ENCODE measurements at regions not wholly inside any gene's neighbourhood (a gene's known extent, or its start where the extent isn't known, plus 50 kb on each side); places are given as distances from the start of the nearest gene placed in this dataset.

- in situ Hi-C loops (cut with MboI) = no loop called here
- CTCF ChIA-PET = no interaction called here
- 51% methylated on average over 3 of the region's 3 CpGs for WGBS (ENCODE audit: insufficient coverage, insufficient replicate concordance, low lambda C conversion rate, missing lambda C conversion rate)
Observed at GRCh38 chr2:60292242-60292641, 261.2 kb downstream of the BCL11A start.

GRCh38 chr2:60290509-60290908 lies 262.9 kb downstream of the BCL11A start:
- 0% methylated on average over 2 of the region's 2 CpGs for WGBS (ENCODE audit: insufficient coverage, insufficient replicate concordance, low lambda C conversion rate, missing lambda C conversion rate)
- DNase-seq (ENCODE audit: low read depth, low spot score) (no peak), ATAC-seq (no peak), FAIRE-seq (no peak)
- H3K4me2 ChIP-seq (ENCODE audit: control insufficient read depth, insufficient read depth) = no peak overlapping the region
- no peak overlapping the region for H3K4me3 ChIP-seq
- H2AFZ ChIP-seq (ENCODE audit: control insufficient read depth, low read depth, low read length) = no peak overlapping the region
- ChIA-PET POLR2A (no interaction called here), CTCF (no interaction called here), SMC1A (ENCODE audit: uncharacterized antibody, unreplicated experiment) (no interaction called here), RAD21 (ENCODE audit: unreplicated experiment) (no interaction called here)
- no peak overlapping the region for H3K9ac ChIP-seq (ENCODE audit: control insufficient read depth, insufficient read depth, low read length)
- H3K9me3 ChIP-seq (replicated peaks; ENCODE audit: control insufficient read depth, insufficient read depth, low read length) = no peaks in the 10 kb centered on the region; the same call in 2 of the 3 replicates
- in situ Hi-C loops (cut with MboI) = no loop called here
- no TSS peak for BruUV-seq (replicated peaks)
- H3K4me1 ChIP-seq (ENCODE audit: control insufficient read depth, insufficient read depth, low read length) = peaks cover 4% of the 10 kb centered on the region; the same call in 1 of the 2 replicates
- TF ChIP-seq CUX1 (IDR thresholded peaks at IDR 0.05; ENCODE audit: insufficient replicate concordance, low read depth, low read length) (no peak), MEF2A (IDR thresholded peaks at IDR 0.05; ENCODE audit: insufficient read depth, low read depth, low read length) (no peak), PBX3 (IDR thresholded peaks at IDR 0.05; ENCODE audit: insufficient replicate concordance, low read depth, low read length) (no peak)
- H3K27ac ChIP-seq (ENCODE audit: control insufficient read depth, insufficient read depth) = no peak overlapping the region
- intact Hi-C loops (cut with micrococcal nuclease; ENCODE audit: unreplicated experiment) = no loop called here
- H3K36me3 ChIP-seq (ENCODE audit: control insufficient read depth in 2 of 2, insufficient read depth in 2 of 2, low read length in 1 of 2) = no peaks in the 10 kb centered on the region
- no peaks in the 10 kb centered on the region for H3K79me2 ChIP-seq (ENCODE audit: control insufficient read depth, insufficient read depth, low read length)
- H3K27me3 ChIP-seq (replicated peaks in 1 of 2; ENCODE audit: control insufficient read depth in 2 of 2, insufficient read depth in 2 of 2, low read length in 1 of 2) = no peaks in the 10 kb centered on the region; a peak in 1 of 4 replicates
- H4K20me1 ChIP-seq (ENCODE audit: control insufficient read depth, insufficient read depth) = no peaks in the 10 kb centered on the region

More at GRCh38 chr2:60292242-60292641, 261.2 kb downstream of the BCL11A start:
- no peak for TF ChIP-seq HDAC6 (IDR thresholded peaks at IDR 0.05; ENCODE audit: unreplicated experiment)
- TF ChIP-seq TCF3 (IDR thresholded peaks at IDR 0.05; ENCODE audit: borderline replicate concordance, insufficient read depth, low read depth, low read length) = 0 out of 2 replicates have a peak, but pooled peaks have one; percentile 43
- ChIA-PET RAD21 (ENCODE audit: unreplicated experiment) (no interaction called here), SMC1A (ENCODE audit: uncharacterized antibody, unreplicated experiment) (interaction anchor here (0.7 kb wide), 1 partner anchor 13 kb away, joined by 3 read pairs; no protein-coding TSS in a partner anchor), POLR2A (no interaction called here)
- DNase-seq (ENCODE audit: low read depth, low spot score) (no peak), ATAC-seq (no peak), FAIRE-seq (no peak)
- BruUV-seq (replicated peaks) = no TSS peak
- no peaks in the 10 kb centered on the region; a peak in 1 of 4 replicates for H3K27me3 ChIP-seq (replicated peaks in 1 of 2; ENCODE audit: control insufficient read depth in 2 of 2, insufficient read depth in 2 of 2, low read length in 1 of 2)
- no peak overlapping the region for H3K9ac ChIP-seq (ENCODE audit: control insufficient read depth, insufficient read depth, low read length)
- H3K9me3 ChIP-seq (replicated peaks; ENCODE audit: control insufficient read depth, insufficient read depth, low read length) = no peaks in the 10 kb centered on the region; the same call in 2 of the 3 replicates
- no peak overlapping the region for H2AFZ ChIP-seq (ENCODE audit: control insufficient read depth, low read depth, low read length)
- intact Hi-C loops (cut with micrococcal nuclease; ENCODE audit: unreplicated experiment) = no loop called here
- H3K27ac ChIP-seq (ENCODE audit: control insufficient read depth, insufficient read depth) = no peak overlapping the region
- no peak overlapping the region for H3K4me2 ChIP-seq (ENCODE audit: control insufficient read depth, insufficient read depth)
- H3K4me1 ChIP-seq (ENCODE audit: control insufficient read depth, insufficient read depth, low read length) = no peaks in the 10 kb centered on the region
- H3K4me3 ChIP-seq = no peak overlapping the region
- H3K79me2 ChIP-seq (ENCODE audit: control insufficient read depth, insufficient read depth, low read length) = no peaks in the 10 kb centered on the region
- H3K36me3 ChIP-seq (ENCODE audit: control insufficient read depth in 2 of 2, insufficient read depth in 2 of 2, low read length in 1 of 2) = no peaks in the 10 kb centered on the region
- no peaks in the 10 kb centered on the region for H4K20me1 ChIP-seq (ENCODE audit: control insufficient read depth, insufficient read depth)

Data from GM12878 (cell line).